Spleen (tissue), 7 donors: ENCODE measurements at regions not wholly inside any gene's neighbourhood (a gene's known extent, or its start where the extent isn't known, plus 50 kb on each side); places are given as distances from the start of the nearest gene placed in this dataset.

Experiments used
- POLR2A ChIP-seq, 3 donors: fragments of 450-650 bp; IDR thresholded peaks; one replicate each; pipeline ENCODE4 v1.5.1; 2017; ENCODE audit warnings: antibody characterized with exemption in 3 of 3, mild to moderate bottlenecking in 1 of 3
- TF ChIP-seq, protein P1 (sequence below), 11 experiments: fragments of 200-600 bp in 7 of 11; fragments of 450-650 bp in 4 of 11; sonication (generic) in 4 of 11; IDR thresholded peaks in 8 of 11; conservative IDR thresholded peaks in 3 of 11; 1 replicate in 7 of 11; 2 replicates in 4 of 11; pipeline versions ENCODE4 v1.4.0 to v1.8.0; 2016 to 2021; ENCODE audit warnings: antibody characterized with exemption in 11 of 11, inconsistent platforms in 4 of 11, mild to moderate bottlenecking in 1 of 11
- donor health status: DM: no; HTN: no; CAD: no; lungs with moderate emphysema.
- donor health status: DM: no; HTN: no; CAD: no.
- donor health status: DM: no; HTN: no; CAD: no.

DNA sequence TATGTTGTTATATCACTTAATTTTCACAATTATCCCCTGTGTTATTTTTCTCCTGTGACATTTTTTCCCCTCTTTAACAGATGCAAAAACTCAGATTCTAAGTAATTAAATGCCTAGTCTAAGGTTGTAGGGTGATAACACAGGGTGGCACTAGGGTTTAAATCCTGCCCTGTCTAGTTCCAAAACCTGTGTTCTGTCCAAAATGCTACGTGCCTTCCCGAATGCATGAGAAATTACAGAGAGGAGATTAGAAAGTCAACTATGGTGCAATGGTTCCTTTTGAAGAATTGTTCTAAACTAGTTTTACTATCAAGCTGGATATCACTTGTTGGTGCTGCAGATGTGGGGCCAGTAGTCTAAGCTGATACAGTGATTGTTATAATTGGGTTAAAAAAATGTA is 108.0 kb downstream of the DIPK2A start:
- TF ChIP-seq, protein P1, sequence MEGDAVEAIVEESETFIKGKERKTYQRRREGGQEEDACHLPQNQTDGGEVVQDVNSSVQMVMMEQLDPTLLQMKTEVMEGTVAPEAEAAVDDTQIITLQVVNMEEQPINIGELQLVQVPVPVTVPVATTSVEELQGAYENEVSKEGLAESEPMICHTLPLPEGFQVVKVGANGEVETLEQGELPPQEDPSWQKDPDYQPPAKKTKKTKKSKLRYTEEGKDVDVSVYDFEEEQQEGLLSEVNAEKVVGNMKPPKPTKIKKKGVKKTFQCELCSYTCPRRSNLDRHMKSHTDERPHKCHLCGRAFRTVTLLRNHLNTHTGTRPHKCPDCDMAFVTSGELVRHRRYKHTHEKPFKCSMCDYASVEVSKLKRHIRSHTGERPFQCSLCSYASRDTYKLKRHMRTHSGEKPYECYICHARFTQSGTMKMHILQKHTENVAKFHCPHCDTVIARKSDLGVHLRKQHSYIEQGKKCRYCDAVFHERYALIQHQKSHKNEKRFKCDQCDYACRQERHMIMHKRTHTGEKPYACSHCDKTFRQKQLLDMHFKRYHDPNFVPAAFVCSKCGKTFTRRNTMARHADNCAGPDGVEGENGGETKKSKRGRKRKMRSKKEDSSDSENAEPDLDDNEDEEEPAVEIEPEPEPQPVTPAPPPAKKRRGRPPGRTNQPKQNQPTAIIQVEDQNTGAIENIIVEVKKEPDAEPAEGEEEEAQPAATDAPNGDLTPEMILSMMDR (IDR thresholded peaks at IDR 0.05 in 8 of 11, conservative IDR thresholded peaks at IDR 0.05 in 3 of 11), result no peak
- no peak for TF ChIP-seq POLR2A (IDR thresholded peaks at IDR 0.05)
